H1 (cell line): ENCODE measurements at regions not wholly inside any gene's neighbourhood (a gene's known extent, or its start where the extent isn't known, plus 50 kb on each side); places are given as distances from the start of the nearest gene placed in this dataset.

Source experiments
- CTCF ChIA-PET: fragments of 300-600 bp; sonication (Branson Sonifier 250); formaldehyde crosslinking; loops from one replicate; lab custom pipeline; 2021; ENCODE audit not compliant: partially characterized antibody; lab: Charles Lee
- POLR2A ChIA-PET: fragments of 300-600 bp; sonication (Branson Sonifier 250); formaldehyde crosslinking; loops from one replicate; lab custom pipeline; 2021; ENCODE audit warnings: inconsistent platforms; ENCODE audit not compliant: partially characterized antibody; lab: Charles Lee
- DNase-seq, 2 experiments: peaks; one replicate each; pipeline versions ENCODE4 v3.0.0 to v3.0.0-alpha.2; 2010 to 2022; ENCODE audit warnings: low spot score in 2 of 2, low read depth in 1 of 2, mixed read lengths in 1 of 2
- FAIRE-seq: peaks from 2 replicates; lab custom pipeline; 2011; peaks lifted over from hg19 to GRCh38; lab: Jason Lieb, UNC
- H2AFZ ChIP-seq: 2 replicates; pipeline ENCODE4 v1.8.1; 2012; ENCODE audit warnings: low read length, inconsistent platforms
- H2AK5ac ChIP-seq: 2 replicates; pipeline ENCODE4 v1.6.1; 2013; ENCODE audit warnings: low read depth, low read length
- H2BK120ac ChIP-seq: replicated peaks from 2 replicates; pipeline ENCODE3; 2013; ENCODE audit warnings: low read depth, low read length, inconsistent platforms
- H2BK12ac ChIP-seq: 2 replicates; pipeline ENCODE4 v1.6.1; 2013; ENCODE audit warnings: low read depth, low read length
- H2BK15ac ChIP-seq: 2 replicates; pipeline ENCODE4 v1.6.1; 2013; ENCODE audit warnings: low read length
- H2BK20ac ChIP-seq: 2 replicates; pipeline ENCODE4 v1.6.1; 2013; ENCODE audit warnings: low read length
- H2BK5ac ChIP-seq: 2 replicates; pipeline ENCODE4 v1.6.1; 2013; ENCODE audit warnings: low read depth, low read length
- H3K14ac ChIP-seq: 2 replicates; pipeline ENCODE4 v1.6.1; 2013; ENCODE audit warnings: inconsistent platforms; ENCODE audit not compliant: insufficient read length
- H3K18ac ChIP-seq: 2 replicates; pipeline ENCODE4 v1.6.1; 2013; ENCODE audit warnings: low read length; ENCODE audit errors: extremely low read depth
- H3K23ac ChIP-seq: 2 replicates; pipeline ENCODE4 v1.6.1; 2013; ENCODE audit warnings: inconsistent platforms; ENCODE audit not compliant: insufficient read length
- H3K23me2 ChIP-seq: 2 replicates; pipeline ENCODE4 v1.6.1; 2013; ENCODE audit warnings: low read depth, low read length
- H3K27ac ChIP-seq: 2 replicates; pipeline ENCODE4 v1.6.1; 2011; ENCODE audit warnings: low read depth, low read length, inconsistent platforms
- H3K27me3 ChIP-seq, 4 experiments: replicated peaks in 1 of 4; 1 replicate in 1 of 4; 2 replicates in 3 of 4; pipeline versions ENCODE4 v1.6.1 to v1.8.1; 2011 to 2013; ENCODE audit warnings: low read length in 3 of 4, mild to moderate bottlenecking in 3 of 4, inconsistent platforms in 2 of 4, mixed read lengths in 2 of 4, moderate library complexity in 1 of 4; ENCODE audit not compliant: control insufficient read depth in 3 of 4, insufficient read depth in 3 of 4; ENCODE audit errors: extremely low read depth in 1 of 4
- H3K36me3 ChIP-seq, 4 experiments: 2 replicates each; pipeline versions ENCODE4 v1.6.1 to v1.8.1; 2011 to 2013; ENCODE audit warnings: mild to moderate bottlenecking in 4 of 4, low read length in 3 of 4, moderate library complexity in 2 of 4, control low read depth in 1 of 4, inconsistent platforms in 1 of 4; ENCODE audit not compliant: insufficient read depth in 4 of 4, control insufficient read depth in 2 of 4
- H3K4ac ChIP-seq: replicated peaks from 2 replicates; pipeline ENCODE3; 2013; ENCODE audit warnings: low read length, low read depth, mixed read lengths, inconsistent platforms; ENCODE audit not compliant: insufficient read length
- H3K4me1 ChIP-seq, 4 experiments: replicated peaks in 1 of 4; 1 replicate in 1 of 4; 2 replicates in 3 of 4; pipeline versions ENCODE4 v1.6.1 to v1.8.1; 2011 to 2013; ENCODE audit warnings: low read length in 3 of 4, inconsistent platforms in 2 of 4, mixed read lengths in 1 of 4; ENCODE audit not compliant: insufficient read depth in 4 of 4, control insufficient read depth in 3 of 4
- H3K4me2 ChIP-seq, 2 experiments: 2 replicates each; pipeline versions ENCODE4 v1.6.1 to v1.8.1; 2011 to 2013; ENCODE audit warnings: low read depth in 2 of 2, low read length in 2 of 2, control low read depth in 1 of 2, inconsistent platforms in 1 of 2, mild to moderate bottlenecking in 1 of 2; ENCODE audit not compliant: insufficient read depth in 1 of 2
- H3K4me3 ChIP-seq, 4 experiments: fragments of 200-600, 300-600 bp in 1 of 4; sonication (generic), shearing (Covaris generic), sonication (Bioruptor Twin) in 1 of 4; 2 replicates each; pipeline versions ENCODE4 v1.5.1 to v1.8.1; 2011 to 2016; ENCODE audit warnings: low read length in 4 of 4, low read depth in 3 of 4, control low read depth in 2 of 4, inconsistent platforms in 2 of 4, mild to moderate bottlenecking in 2 of 4, mixed read lengths in 1 of 4, moderate library complexity in 1 of 4; ENCODE audit not compliant: insufficient read depth in 2 of 4; ENCODE audit errors: extremely low read depth in 1 of 4
- H3K56ac ChIP-seq: replicated peaks from 2 replicates; pipeline ENCODE3; 2013; ENCODE audit warnings: low read depth, mild to moderate bottlenecking, mixed read lengths, low read length, inconsistent platforms; ENCODE audit not compliant: insufficient read length
- H3K79me1 ChIP-seq: 2 replicates; pipeline ENCODE4 v1.6.1; 2013; ENCODE audit warnings: low read depth, low read length, control low read depth
- H3K79me2 ChIP-seq, 2 experiments: 2 replicates each; pipeline versions ENCODE4 v1.6.1 to v1.8.1; 2012 to 2013; ENCODE audit warnings: low read length in 2 of 2, mild to moderate bottlenecking in 2 of 2, inconsistent platforms in 1 of 2; ENCODE audit not compliant: insufficient read depth in 2 of 2, control insufficient read depth in 1 of 2
- H3K9ac ChIP-seq, 4 experiments: replicated peaks in 1 of 4; 1 replicate in 1 of 4; 2 replicates in 3 of 4; pipeline versions ENCODE4 v1.6.1 to v1.8.1; 2011 to 2013; ENCODE audit warnings: low read depth in 3 of 4, low read length in 3 of 4, control low read depth in 2 of 4, mild to moderate bottlenecking in 2 of 4, moderate library complexity in 2 of 4, inconsistent platforms in 1 of 4; ENCODE audit errors: extremely low read depth in 1 of 4
- H3K9me3 ChIP-seq, 2 experiments: 2 replicates each; pipeline versions ENCODE4 v1.6.1 to v1.8.1; 2012 to 2013; ENCODE audit warnings: mild to moderate bottlenecking in 2 of 2, moderate library complexity in 2 of 2, control low read depth in 1 of 2, inconsistent platforms in 1 of 2, low read depth in 1 of 2, low read length in 1 of 2, mixed read lengths in 1 of 2; ENCODE audit not compliant: insufficient read depth in 2 of 2
- H4K20me1 ChIP-seq, 2 experiments: replicated peaks in 1 of 2; 2 replicates each; pipeline versions ENCODE3 to v1.8.1; 2011 to 2013; ENCODE audit warnings: inconsistent platforms in 2 of 2, low read length in 2 of 2, mild to moderate bottlenecking in 1 of 2; ENCODE audit not compliant: insufficient read depth in 2 of 2, control insufficient read depth in 1 of 2
- H4K5ac ChIP-seq: 2 replicates; pipeline ENCODE4 v1.6.1; 2013; ENCODE audit warnings: low read length, low read depth, mixed read lengths, inconsistent platforms; ENCODE audit not compliant: insufficient read length
- H4K8ac ChIP-seq: 2 replicates; pipeline ENCODE4 v1.8.0; 2013; ENCODE audit warnings: mild to moderate bottlenecking, moderate library complexity, low read length, inconsistent platforms; ENCODE audit not compliant: insufficient read depth; ENCODE audit errors: extremely low read depth
- H4K91ac ChIP-seq: replicated peaks from 2 replicates; pipeline ENCODE3; 2013; ENCODE audit warnings: low read length, mixed read lengths, inconsistent platforms; ENCODE audit not compliant: insufficient read length
- ATF3 ChIP-seq: IDR thresholded peaks from 2 replicates; pipeline ENCODE4 v1.6.1; 2011; ENCODE audit warnings: low read depth, mild to moderate bottlenecking, low read length; ENCODE audit not compliant: insufficient read depth
- CBX5 ChIP-seq: fragments of 300-800, 300-1000 bp; sonication (generic); IDR thresholded peaks from 2 replicates; pipeline ENCODE4 v1.7.1; 2016; ENCODE audit warnings: antibody characterized with exemption, low read length, low read depth
- E2F6 ChIP-seq: IDR thresholded peaks from 2 replicates; pipeline ENCODE4 v1.6.1; 2012; ENCODE audit warnings: inconsistent platforms
- GTF2F1 ChIP-seq: IDR thresholded peaks from 2 replicates; pipeline ENCODE4 v1.6.1; 2012; ENCODE audit warnings: low read depth, low read length, improper control_type of control experiment, borderline replicate concordance
- KDM5A ChIP-seq: fragments of 200-600 bp; IDR thresholded peaks from 2 replicates; pipeline ENCODE4 v1.7.1; 2012; ENCODE audit warnings: mild to moderate bottlenecking, low read length, inconsistent platforms, mixed read lengths
- SAP30 ChIP-seq: fragments of 300-600 bp; sonication (generic); IDR thresholded peaks from 2 replicates; pipeline ENCODE4 v1.7.1; 2012; ENCODE audit warnings: low read length, moderate library complexity, mild to moderate bottlenecking, inconsistent platforms; ENCODE audit not compliant: insufficient read depth, insufficient replicate concordance
- SIN3A ChIP-seq, 2 experiments: IDR thresholded peaks in 1 of 2; conservative IDR thresholded peaks in 1 of 2; 2 replicates each; pipeline ENCODE4 v1.6.1; 2011 to 2012; ENCODE audit warnings: low read length in 2 of 2, improper control_type of control experiment in 1 of 2, low read depth in 1 of 2, mild to moderate bottlenecking in 1 of 2
- SIRT6 ChIP-seq: IDR thresholded peaks from one replicate; pipeline ENCODE4 v1.7.1; 2012; ENCODE audit warnings: low read length, inconsistent platforms
- TAF1 ChIP-seq: IDR thresholded peaks from 2 replicates; pipeline ENCODE4 v1.6.1; 2011; ENCODE audit warnings: mild to moderate bottlenecking, low read depth, low read length
- TEAD4 ChIP-seq: IDR thresholded peaks from 2 replicates; pipeline ENCODE4 v1.6.1; 2012; ENCODE audit warnings: low read depth, low read length, inconsistent platforms, mixed read lengths
- USF2 ChIP-seq: IDR thresholded peaks from 2 replicates; pipeline ENCODE4 v1.6.1; 2011; ENCODE audit warnings: low read length, improper control_type of control experiment
- YY1 ChIP-seq: IDR thresholded peaks from 2 replicates; pipeline ENCODE4 v1.6.1; 2011; ENCODE audit warnings: low read depth, mild to moderate bottlenecking, low read length
- ZNF274 ChIP-seq: IDR thresholded peaks from 2 replicates; pipeline ENCODE4 v1.7.0; 2012; ENCODE audit warnings: low read length, borderline replicate concordance; ENCODE audit errors: extremely low read depth
- WGBS, 2 experiments: shearing (Covaris generic) in 1 of 2; methylation state at CpG; one replicate each; pipeline versions ENCODE4 v1.1.6 to v1.1.7; 2013 to 2015; ENCODE audit warnings: low lambda C conversion rate in 2 of 2, mixed read lengths in 2 of 2, inconsistent platforms in 1 of 2, low coverage in 1 of 2, missing lambda C conversion rate in 1 of 2; ENCODE audit not compliant: insufficient replicate concordance in 2 of 2, insufficient coverage in 1 of 2, insufficient read length in 1 of 2; ENCODE audit errors: extremely low coverage in 1 of 2, missing lambda C conversion rate in 1 of 2; 5-methylcytosine and 5-hydroxymethylcytosine counted together

GRCh38 chr6:45738057-45738455 lies 277.6 kb downstream of the CLIC5 start:
- WGBS, 2 experiments, result 77% methylated on average over 5 of the region's 5 CpGs; no CpG with 5 or more reads in 1 of the 2 experiments
- no peak for FAIRE-seq
- H4K91ac ChIP-seq, result no peak overlapping the region
- no peak overlapping the region for H2BK15ac ChIP-seq
- H3K36me3 ChIP-seq, result no peaks in the 10 kb centered on the region
- POLR2A ChIA-PET, result no interaction called here
- no peaks in the 10 kb centered on the region for H3K27me3 ChIP-seq
- H3K9ac ChIP-seq, result no peak overlapping the region
- no peaks in the 10 kb centered on the region for H3K23me2 ChIP-seq
- no peak overlapping the region for H4K8ac ChIP-seq
- no peak overlapping the region for H3K4ac ChIP-seq
- H3K56ac ChIP-seq, result no peak overlapping the region
- no peak overlapping the region for H2BK120ac ChIP-seq
- no peak overlapping the region for H2AFZ ChIP-seq
- H3K23ac ChIP-seq, result no peak overlapping the region
- H3K79me1 ChIP-seq, result no peaks in the 10 kb centered on the region
- H3K79me2 ChIP-seq, result no peaks in the 10 kb centered on the region
- no peak overlapping the region for H3K14ac ChIP-seq
- CTCF ChIA-PET, result interaction anchor here (1.0 to 1.6 kb wide), 3 partner anchors 16 to 189 kb away, joined by 3 to 4 read pairs (median 3); no protein-coding TSS in a partner anchor
- no peak overlapping the region for H2BK5ac ChIP-seq
- H3K4me3 ChIP-seq, result no peak overlapping the region
- DNase-seq, result no peak
- no peak overlapping the region for H3K4me2 ChIP-seq
- H4K20me1 ChIP-seq, result no peaks in the 10 kb centered on the region
- no peak overlapping the region for H4K5ac ChIP-seq
- H3K18ac ChIP-seq, result no peak overlapping the region
- H2BK12ac ChIP-seq, result no peak overlapping the region
- no peak overlapping the region for H3K27ac ChIP-seq
- no peak overlapping the region for H2AK5ac ChIP-seq
- H3K4me1 ChIP-seq, result no peaks in the 10 kb centered on the region
- no peaks in the 10 kb centered on the region for H3K9me3 ChIP-seq
- H2BK20ac ChIP-seq, result no peak overlapping the region
- TF ChIP-seq TAF1, result no peak
- TF ChIP-seq E2F6, result no peak
- no peak for TF ChIP-seq ATF3
- no peak for TF ChIP-seq SAP30
- TF ChIP-seq USF2, result no peak
- no peak for TF ChIP-seq SIN3A (conservative IDR thresholded peaks at IDR 0.05 in 1 of 2, IDR thresholded peaks at IDR 0.05 in 1 of 2; ENCODE audit: low read depth in 1 of 2, low read length in 2 of 2)
- TF ChIP-seq TEAD4, result no peak
- no peak for TF ChIP-seq SIRT6
- no peak for TF ChIP-seq GTF2F1
- TF ChIP-seq CBX5, result no peak
- no peak for TF ChIP-seq ZNF274
- no peak for TF ChIP-seq KDM5A
- no peak for TF ChIP-seq YY1
